Midbrain (tissue), 1 donor: ENCODE measurements at regions not wholly inside any gene's neighbourhood (a gene's known extent, or its start where the extent isn't known, plus 50 kb on each side); places are given as distances from the start of the nearest gene placed in this dataset.
"Not testable (repeated sequence)": the region's sequence is repeated elsewhere in the genome, so short reads cannot be mapped to it uniquely, and the experiment has no call there.

ENCODE experiments used
- DNase-seq: peaks from one replicate; lab custom pipeline; 2025; lab: John Stamatoyannopoulos, UW

DNA sequence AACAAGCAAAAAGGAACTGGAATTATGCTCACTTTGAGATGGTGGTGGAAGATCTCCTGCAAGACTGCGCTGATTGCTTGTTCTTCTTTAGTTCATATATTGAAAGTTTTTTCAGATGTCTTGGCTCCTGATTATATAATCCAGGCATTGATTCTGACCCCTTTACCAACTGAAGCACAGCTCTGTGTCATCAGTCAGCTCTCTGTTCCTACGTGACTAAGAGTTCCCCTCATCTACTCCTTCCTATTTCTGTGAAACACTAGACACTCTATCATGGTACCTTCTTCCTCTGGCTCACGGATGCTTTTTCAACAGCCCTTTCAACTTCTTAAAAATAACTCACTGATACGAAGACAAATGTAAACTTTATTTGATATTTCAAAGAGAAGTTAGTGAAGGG, 788.6 kb downstream of the SOCS6 start:
- DNase-seq: no peak

DNA sequence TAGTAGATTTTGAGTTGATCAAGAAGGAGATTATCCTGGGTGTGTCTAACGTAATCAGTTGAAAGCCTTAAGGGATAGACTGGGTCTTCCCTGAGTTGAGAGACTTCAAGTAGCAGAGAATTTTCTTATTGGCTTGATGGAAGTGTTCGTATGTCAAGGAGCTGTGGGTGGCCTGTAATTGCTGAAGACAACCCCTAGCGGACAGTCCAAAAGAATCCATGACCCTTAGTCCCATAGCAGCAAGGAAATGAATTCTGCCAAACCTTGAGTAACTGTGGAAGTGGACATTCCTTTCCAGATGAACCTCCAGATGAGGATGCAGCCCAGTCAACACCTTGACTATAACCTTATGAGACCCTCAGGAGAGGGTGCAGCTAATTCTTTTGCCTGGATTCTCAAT, 786.3 kb downstream of the SOCS6 start:
- DNase-seq: no peak

DNA sequence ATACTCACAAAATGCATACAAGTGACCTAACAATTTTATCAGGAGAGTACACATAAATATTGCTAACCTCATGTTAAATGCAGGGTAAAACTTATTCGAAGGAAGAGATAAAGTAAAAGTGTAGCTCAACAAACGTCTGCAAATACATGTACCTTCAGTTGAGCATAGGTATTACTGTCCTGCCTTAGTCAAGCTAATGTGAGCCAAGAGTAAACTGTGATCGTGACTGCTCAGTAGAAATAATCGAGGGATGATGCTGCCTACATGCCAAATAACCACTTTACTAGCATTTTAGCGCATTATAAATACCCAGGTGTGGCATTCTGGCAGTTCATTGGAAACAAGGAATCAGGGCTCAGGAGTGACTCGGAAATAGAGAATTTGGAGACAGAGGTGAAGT, 779.5 kb downstream of the SOCS6 start:
- DNase-seq: no peak

DNA sequence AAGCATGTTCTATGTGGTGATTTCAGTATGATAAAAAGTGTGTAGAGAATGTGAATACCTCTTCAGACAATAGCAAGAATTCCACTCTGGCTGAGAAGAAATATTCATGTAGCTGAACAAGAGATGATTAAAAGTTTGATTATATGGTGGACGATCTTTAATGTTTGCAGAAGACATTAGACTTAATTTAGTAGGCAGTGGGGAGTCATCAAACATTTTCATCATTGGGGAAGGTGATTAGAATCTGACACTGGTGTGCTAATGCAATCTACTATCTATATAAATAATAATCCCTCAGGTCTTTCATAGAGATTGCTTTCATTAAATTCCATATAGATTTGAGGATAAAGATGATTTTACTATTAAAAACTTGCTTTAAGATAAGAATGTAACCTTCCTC, 761.0 kb downstream of the SOCS6 start:
- DNase-seq: no peak

DNA sequence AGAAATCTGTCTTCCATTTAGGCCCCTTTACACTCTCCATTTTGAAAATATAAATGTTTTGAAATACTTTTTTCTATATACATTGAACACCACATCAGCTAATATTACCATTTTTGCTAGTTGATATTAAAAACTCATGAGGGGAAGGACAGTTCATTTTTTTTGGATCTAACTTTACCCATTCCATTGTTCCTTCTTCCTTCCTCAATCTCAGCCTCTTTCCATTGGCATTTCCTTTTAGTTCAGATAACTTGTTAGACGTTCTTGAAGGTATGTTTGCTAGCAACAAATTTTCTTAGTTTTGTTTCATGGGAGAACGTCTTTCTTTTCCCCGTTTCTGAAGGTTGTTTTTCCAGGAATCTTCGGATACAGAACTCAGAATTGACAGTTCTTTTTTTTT, 759.0 kb downstream of the SOCS6 start:
- DNase-seq: no peak

DNA sequence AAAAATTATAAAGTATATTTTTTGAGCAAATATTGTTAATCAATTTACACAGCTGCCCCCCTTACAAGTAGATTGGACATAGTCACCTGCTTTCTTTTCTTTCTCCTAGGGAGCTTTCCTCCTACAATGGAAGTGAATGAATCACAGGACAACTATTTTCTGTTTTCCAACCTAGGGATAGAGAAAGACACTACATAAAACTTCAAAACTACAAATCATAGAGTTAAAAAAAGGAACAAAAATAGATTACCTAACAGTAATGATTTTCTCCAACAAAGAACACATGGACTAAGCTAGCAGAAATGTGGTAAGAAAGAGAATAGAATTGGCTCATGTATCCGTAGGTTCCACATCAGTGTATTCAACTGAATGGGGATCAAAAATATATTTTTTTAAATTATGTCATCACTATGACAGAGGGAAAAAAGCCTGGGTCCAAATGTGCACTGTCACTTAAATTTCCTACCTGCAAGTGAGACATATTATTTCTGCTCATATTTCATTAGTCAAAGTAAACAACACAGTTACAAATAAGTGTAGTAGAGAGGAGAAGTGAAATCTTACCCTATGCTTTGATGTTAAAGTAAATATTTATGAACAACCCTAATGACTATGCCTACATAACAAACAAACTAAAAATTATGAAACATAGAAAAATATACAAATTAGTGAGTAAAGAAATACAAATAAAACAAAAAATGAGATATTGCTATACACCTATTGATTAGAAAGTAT, 756.7 kb downstream of the SOCS6 start:
- DNase-seq: no peak

DNA sequence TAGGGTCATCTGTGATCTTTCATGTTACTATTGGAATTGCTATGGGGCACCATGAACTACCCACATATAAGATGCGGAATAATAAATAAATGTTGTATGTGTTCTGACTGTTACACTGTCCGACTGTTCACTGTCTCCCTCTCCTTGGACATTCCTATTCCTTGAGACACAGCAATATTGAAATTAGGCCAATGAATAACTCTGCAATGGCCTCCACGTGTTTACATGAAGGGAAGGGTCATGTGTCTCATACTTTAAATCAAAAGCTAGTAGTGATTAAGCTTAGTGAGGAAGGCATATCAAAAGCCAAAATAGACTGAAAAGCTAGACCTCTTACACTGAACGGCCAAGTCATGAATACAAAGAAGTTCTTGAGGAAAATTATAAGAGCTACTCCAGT, 751.3 kb downstream of the SOCS6 start:
- no peak for DNase-seq

DNA sequence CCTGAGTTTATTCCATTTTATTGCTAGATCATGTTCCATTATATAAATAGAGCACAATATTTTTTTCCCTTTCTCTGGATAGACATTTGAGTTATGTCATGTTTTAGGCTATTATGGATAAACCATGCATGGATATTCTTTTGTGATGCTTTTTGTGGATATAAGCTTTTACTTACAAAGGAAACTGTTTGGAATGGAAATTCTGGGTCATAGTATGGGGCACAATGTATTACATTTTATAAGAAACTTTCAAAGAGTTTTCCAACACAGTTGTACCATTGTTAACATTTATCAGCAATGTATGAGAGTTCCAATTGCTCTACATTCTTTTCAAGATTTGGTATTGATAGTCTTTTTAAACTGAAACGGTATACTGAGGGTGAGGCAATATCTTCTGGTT, 749.4 kb downstream of the SOCS6 start:
- DNase-seq: no peak

DNA sequence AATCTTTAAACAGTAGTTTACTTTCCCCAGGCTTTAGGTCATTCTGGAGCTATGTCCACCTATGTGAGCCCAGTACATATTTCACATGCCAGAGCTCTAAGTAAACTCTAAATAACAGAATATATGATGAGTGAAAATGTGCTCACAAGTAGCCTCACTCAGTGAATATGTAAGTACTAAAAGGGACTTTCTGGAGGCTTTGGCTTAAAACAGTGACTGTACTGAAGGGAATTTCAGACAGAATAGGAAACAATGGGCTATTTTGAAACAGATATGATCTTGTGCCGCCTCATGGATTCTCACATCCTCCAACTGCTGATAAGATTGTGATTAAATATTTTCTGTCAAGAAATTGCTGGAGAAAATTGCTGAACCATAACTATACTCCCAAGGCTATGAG, 747.9 kb downstream of the SOCS6 start:
- no peak for DNase-seq

DNA sequence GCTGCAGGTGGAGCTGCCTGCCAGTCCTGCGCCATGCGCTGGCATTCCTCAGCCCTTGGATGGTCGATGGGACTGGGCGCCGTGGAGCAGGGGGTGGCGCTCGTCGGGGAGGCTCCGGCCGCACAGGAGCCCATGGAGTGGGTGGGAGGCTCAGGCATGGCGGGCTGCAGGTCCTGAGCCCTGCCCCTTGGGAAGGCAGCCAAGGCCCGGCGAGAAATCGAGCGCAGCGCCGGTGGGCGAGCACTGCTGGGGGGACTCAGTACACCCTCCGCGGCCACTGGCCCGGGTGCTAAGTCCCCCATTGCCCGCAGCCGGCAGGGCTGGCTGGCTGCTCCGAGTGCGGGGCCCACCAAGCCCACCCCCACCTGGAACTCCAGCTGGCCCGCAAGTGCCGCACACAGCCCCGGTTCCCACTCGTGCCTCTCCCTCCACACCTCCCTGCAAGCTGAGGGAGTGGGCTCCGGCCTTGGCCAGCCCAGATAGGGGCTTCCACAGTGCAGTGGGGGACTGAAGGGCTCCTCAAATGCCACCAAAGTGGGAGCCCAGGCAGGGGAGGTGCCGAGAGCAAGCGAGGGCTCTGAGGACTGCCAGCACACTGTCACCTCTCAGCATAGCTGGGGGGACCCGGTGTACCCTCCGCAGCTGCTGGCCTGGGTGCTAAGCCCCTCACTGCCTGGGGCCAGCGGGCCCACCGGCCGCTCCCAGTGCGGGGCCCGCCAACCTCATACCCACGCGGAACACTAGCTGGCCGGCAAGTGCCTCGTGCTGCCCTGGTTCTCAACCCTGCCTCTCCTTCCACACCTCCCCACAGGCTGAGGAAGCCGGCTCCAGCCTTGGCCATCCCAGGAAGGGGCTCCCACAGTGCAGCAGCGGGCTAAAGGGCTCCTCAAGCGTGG, 742.7 kb downstream of the SOCS6 start:
- not testable (repeated sequence) for DNase-seq

DNA sequence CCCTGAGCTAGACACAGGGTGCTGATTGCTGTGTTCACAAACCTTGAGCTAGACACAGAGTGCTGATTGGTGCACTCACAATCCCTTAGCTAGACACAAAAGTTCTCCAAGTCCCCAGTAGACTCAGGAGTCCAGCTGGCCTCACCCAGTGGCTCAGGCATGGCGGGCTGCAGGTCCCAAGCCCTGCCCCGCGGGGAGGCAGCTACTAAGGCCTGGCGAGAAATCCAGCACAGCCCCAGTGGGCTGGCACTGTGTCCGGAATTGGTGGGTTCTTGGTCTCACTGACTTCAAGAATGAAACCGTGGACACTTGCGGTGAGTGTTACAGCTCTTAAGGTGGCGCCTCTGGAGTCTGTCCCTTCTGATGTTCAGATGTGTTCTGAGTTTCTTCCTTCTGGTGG, 741.2 kb downstream of the SOCS6 start:
- not testable (repeated sequence) for DNase-seq

DNA sequence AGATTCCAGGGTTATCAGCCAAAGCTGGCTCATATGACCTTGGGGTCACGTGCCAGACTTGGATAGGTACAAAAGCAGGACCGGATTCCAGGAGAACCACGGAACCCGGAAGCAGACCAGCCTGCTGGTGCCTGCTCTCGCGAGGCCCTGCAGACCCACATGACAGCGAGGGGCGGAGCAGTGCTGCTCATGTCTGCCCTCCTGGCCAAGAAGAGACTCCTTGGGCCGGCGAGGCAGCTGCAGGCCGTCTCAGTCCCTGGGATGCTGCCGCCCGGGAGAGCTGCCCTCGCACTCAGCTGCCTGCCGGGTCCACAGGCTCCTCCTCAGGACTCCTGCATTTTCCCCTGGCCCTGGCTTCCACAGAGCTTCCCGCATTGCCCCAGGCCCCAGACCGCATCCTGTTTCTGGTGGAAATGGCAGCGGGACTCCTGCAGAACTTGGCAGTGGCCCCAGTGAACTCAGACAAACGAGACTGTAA, 739.5 kb downstream of the SOCS6 start:
- no peak for DNase-seq

DNA sequence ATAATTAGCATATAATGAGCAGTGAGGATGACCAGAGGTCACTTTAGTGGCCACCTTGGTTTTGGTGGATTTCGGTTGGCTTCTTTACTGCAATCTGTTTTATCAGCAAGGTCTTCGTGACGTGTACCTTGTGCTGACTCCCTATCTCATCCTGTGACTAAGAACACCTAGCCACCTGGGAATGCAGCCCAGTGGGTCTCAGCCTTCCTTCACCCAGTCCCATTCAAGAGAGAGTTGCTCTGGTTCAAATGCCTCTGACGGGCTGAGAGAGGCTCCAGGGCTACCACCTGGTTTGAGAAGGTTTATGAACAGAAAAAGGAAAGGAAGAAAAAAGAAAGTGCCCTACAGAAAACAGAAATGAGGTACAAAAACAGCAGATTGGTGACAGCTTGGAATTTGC, 738.7 kb downstream of the SOCS6 start:
- no peak for DNase-seq

DNA sequence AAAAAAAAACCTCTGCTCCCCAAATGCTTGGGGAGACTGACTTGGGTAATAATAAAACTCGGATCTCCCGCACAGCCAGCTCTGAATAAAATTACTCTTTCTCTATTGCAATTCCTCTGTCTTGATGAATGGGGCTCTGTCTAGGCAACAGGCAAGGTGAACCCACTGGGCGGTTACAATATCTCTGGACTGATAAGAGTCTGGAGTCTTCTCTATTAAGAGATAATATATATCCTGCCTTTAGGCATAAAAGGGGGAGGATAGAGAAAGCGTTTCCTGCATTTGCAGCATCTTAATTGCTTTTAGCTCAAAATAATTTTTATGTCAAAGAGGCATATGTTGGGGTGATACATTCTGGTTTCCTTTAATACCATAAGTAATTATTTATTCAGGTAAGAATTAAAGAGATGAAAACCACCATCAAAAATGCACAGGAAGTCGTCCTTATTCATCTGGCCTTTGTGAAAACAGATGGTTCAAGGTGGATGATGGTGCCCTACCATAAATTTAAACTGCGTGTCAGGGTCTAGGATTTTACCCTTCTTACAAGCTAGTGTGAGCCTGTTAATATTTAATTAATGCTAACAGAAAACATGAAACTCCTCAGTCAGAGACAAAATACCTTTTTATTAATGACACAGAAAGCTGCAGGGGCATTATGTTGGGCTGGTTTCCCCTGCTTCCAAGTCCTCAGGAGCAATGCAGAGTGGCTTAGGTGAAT, 736.8 kb downstream of the SOCS6 start:
- DNase-seq: no peak

DNA sequence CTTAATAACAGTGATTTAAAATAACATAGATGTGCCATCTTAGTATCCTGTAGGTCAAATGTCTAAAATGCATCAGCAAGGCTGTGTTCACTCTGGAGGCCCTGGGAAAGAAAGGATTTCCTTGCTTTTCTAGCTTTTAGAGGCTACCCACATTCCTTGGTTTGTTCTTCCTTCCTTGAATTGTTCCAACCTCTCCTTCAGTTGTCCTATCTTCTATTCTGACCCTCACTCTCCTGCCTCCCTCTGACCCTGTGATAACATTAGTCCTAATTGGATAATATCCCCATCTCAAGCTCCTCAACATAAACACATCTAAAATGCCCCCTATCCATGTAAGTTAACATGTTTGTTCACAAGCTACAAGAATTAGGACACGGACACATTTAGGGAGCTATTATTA, 733.5 kb downstream of the SOCS6 start:
- no peak for DNase-seq

DNA sequence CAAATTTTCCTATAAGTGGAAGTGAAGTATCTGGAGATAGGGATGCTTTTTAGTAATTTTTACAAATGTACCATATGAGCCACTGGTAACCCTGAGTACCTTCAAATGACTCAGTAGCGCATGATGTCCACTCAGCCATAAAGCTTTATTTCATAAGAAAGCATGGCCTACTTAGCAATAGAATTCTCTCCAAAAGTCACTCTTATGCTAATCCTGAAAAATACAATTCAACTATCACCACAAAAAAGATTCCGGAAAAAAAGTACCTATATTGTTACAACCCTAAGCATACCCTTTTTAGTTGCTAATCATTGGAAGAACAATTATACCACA, 732.2 kb downstream of the SOCS6 start:
- no peak for DNase-seq

DNA sequence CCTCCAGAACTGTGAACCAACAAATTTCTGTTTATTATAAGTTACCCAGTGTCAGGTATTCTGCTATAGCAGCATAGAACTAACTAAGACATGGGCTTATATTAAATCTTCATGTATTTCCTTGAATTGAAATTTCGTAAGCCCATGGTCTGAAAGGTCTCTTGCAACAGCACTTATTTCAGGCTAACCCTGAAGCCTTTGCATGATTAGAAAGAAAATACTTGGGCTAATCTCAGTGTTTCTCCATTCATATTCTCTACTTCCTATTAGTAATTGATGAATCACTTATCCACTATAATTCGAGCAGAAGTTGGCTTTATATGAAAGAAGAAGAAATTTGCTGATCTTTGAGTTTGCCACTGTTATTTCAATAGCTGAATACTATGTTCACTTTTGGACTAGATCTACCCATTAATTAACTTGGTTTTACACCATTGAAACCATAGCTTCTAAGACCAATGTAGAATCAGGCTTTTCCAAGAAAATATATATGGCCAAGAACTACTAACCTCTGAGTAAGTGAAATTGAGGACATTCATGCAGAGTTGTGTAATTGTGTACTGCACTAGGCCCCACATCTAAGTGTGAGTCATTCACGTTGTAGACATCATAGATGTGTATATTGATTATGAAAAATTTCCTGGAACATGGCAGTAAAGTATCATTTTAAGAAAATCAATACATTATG, 731.6 kb downstream of the SOCS6 start:
- no peak for DNase-seq

DNA sequence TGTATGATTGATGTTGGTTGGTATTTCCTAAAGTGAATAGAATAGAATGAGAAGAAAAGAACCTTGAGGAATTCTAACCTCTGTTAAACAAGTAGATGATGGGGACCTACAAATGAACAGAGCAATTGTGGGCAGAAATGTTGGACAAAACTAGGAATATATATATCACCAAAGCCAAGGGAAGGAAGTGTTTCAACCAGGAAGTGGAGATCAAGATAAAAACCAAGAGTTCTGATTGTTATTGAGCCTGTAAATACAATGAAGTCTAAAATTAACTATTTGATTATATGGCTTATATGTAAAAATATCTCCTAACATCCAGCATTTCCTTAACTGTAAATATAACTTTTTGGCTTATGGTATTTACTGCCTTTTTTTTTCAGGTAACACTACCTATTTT, 730.0 kb downstream of the SOCS6 start:
- DNase-seq: no peak

DNA sequence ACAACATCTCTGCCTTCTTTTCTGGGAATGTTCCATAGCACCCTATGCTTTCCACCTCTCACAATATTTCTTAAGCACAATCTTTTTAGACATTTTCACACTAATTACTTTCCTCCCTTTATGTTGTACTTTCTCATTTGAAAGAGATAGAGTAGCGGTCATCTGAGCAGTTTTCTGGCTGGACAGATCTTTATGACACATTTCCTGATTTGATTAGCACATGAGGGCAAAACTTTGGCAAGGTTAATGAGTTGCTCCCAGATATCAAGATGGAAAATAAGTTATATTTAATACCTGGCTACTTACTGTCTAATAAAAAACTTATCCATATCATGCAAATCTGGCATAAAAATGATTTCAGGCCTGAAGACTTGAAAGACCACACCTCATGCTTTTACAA, 723.9 kb downstream of the SOCS6 start:
- no peak for DNase-seq

DNA sequence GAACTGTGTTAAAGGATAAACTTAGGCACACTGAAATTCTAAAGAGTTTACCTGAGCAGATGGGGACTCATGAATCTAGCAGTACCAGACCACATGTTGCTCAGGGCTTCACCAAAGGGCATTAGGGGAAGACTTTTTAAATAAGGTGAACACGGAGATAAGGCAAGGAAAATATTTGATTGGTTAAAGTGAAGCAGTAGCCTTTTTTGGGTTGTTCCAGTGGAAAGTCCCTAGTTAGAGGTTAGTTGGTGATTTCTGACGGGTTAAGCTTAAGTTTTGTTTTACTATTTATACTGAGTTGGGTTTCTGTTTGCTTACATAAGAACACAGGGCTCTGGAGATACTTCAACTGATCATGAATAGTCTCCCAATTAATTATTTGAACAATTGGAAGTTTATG, 722.5 kb downstream of the SOCS6 start:
- DNase-seq: no peak

DNA sequence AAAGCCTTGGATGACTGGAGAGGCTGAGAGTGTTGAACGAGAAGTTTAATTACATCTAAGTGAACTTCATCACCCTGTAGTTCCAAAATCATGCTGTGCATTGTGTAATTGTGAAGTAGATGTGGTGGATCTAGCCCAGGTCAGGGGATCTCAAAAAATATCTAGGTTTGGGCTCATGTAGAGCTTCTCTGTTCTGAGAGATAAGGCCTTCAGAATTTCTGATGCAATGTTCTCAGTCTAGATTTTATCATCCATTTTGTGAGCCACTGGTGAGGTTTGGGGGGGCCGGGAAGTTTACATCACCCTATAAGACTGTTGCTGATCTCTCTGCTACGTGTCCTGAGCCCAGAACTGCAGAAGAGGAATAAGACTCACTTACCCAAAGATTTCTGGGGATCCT, 719.4 kb downstream of the SOCS6 start:
- no peak for DNase-seq

DNA sequence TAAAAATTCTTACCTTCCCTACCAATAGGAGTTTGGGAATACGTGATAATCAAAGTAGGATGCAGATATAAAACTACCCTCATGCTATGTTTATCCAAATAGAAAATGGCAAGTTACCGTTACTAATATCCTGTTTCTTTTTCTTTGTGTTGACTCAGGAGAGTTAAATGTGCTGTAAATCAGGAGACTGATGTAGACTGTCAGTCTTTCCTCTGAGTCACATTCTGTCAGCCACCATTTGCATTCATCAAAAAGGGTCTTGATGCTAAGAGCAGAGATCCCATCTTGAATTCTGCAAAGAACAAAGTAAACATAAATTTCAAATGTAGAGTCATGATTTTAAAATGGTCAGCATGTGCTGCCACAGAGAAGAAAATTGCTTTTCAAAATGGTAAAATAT, 712.8 kb downstream of the SOCS6 start:
- no peak for DNase-seq
